Testis (tissue), 2 donors: ENCODE measurements at regions not wholly inside any gene's neighbourhood (a gene's known extent, or its start where the extent isn't known, plus 50 kb on each side); places are given as distances from the start of the nearest gene placed in this dataset.
A peak's percentile ranks its signal among the peaks of the same experiment; 100 is the strongest.

Experiments used
- CTCF ChIP-seq, 3 experiments: fragments of 450-650 bp in 2 of 3; fragments of 200-600 bp in 1 of 3; sonication (generic) in 1 of 3; IDR thresholded peaks; one replicate each; pipeline ENCODE4 v1.5.1; 2016 to 2019; ENCODE audit warnings: antibody characterized with exemption in 3 of 3, mild to moderate bottlenecking in 2 of 3, moderate library complexity in 1 of 3
- POLR2A ChIP-seq: fragments of 450-650 bp; IDR thresholded peaks from one replicate; pipeline ENCODE4 v1.6.1; 2017; ENCODE audit warnings: antibody characterized with exemption, mild to moderate bottlenecking, moderate library complexity

- peak in 2 of 3 experiments; percentile 46 to 47 for TF ChIP-seq CTCF (IDR thresholded peaks at IDR 0.05)
- no peak for TF ChIP-seq POLR2A
These were observed 334.0 kb upstream of the FLRT2 start for GRCh38 chr14:85195872-85196477.
